Activated CD4-positive, alpha-beta T cell treated with anti-CD3 and anti-CD28 coated beads for 48 hours (primary cell): ENCODE measurements at regions not wholly inside any gene's neighbourhood (a gene's known extent, or its start where the extent isn't known, plus 50 kb on each side); places are given as distances from the start of the nearest gene placed in this dataset.
"Not testable (repeated sequence)": the region's sequence is repeated elsewhere in the genome, so short reads cannot be mapped to it uniquely, and the experiment has no call there.

ENCODE experiments used
- DNase-seq: peaks from one replicate; pipeline ENCODE4 v3.0.0-alpha.2; 2020

DNA sequence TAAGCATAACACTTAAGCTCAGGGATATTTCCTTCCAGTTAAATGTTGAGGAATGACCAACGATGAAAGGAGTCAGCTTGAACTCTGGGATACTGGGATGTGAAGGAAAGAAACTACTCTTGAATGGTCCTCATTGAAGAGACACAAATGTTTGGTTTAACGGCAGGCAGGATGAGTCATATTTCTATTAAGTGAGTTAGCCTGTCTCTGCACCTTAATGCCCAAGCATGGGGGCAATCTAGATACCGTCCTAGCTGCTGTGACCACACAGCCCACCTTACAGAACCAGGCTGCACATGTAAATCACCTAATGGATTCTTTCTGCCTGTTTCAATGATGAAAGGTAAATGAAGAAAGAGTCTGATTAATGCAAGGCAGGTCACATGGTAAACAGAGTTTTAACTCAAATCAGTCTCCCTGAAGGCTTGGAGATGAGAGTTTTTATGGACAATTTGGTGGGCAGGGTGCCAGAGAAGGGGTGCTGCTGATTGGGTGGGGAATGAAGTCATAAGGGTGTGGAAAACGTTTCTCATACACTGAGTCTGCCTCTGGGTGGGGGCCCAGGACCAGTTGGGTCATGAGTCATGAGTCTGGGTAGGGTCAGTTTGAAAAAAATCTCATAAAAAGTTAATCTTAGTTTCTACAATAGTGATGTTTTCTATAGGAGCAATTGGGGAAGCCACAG, 144.6 kb upstream of the MMADHC start:
- DNase-seq = no peak

DNA sequence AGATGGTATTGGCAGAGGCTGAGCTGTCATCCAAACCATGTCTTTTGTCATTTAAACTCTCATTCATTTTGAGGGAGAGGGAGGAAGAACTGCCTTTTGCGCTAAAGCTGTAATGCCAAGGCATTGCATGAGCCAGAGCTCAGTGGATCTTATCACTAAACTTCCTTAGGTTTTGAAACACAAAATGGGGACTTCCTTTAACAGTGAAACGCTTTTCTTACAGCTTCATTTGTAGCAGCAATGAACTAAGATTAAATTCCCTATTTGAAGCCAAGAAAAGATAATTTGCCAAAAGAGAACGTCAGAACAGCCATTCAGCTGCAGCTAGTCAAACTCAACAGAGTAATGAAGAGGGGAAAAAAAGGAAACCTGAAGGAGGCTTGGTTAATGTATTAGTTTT, 143.5 kb upstream of the MMADHC start:
- DNase-seq = no peak

DNA sequence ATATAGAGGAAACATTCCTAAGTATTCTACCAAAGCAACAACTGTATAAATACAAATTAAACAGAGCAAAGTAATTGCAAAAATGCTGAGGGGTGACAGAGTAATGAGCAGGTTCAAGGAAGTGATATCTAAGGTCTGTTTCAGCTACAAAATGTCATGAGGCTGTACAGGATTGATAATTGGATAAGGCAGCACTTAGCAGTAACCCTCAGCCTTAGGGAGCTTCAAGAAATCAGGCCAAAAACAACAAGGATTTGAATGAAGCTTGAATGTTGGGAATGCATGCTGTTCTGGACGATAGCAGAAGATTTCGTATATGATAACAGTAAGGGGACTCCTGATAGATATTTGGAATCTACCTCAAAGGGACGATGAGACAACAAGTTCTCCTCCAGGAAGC, 142.0 kb upstream of the MMADHC start:
- DNase-seq = no peak

DNA sequence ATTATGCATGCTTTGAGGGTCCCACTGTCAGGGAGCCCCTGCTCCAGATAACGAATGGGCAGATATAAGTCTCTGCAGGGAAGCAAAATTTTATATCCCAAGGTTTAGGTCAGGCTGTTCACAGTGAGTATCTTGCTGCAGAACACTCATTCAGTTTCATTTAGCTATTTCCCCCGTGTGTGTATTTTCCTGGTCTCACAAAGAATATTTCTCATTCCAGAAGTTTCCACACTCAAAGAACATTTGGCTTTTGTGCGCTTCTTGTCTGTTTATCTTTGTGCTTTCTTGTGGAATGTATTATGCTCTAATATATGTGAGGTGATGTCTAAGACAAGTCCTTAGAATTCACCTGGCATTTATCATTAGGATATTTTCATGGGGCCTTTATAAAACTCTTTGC, 140.4 kb upstream of the MMADHC start:
- DNase-seq = no peak

DNA sequence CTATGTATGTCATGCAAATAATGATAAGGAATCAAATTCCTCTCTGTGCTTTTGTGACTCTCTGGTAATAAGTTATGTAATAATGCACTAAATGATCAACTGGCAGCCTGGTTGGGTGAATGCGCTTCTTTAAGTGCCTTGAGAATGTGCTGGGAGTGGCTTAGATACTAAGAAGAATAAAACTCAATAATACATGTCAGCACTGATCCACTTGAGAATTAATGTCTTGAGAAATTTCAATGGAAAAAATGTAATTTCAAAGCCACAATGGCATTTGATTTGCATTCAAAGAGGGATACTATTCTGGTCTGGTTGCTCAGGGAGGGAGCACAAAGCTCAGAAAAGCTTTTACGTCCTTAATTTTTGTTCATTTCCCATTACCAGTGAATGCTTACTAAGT, 137.7 kb upstream of the MMADHC start:
- no peak for DNase-seq

DNA sequence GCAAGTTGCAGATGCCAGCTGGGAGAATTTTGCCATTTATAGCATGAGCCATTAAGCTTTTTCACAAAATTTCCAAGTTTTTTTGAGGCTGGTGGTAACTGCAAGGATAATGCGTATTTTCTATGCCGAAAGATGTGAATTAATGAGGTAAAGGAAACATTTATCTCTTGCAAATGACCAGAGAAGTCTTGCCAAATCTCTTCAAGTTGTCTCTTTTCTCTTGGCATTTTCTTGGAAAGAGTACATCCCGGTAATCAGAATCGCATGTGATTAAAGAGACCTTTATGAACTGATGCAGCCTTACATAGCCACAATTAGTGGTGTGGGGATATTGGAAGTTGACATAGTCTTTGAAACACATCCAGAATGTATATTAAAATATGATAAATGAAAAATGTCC, 136.5 kb upstream of the MMADHC start:
- no peak for DNase-seq

DNA sequence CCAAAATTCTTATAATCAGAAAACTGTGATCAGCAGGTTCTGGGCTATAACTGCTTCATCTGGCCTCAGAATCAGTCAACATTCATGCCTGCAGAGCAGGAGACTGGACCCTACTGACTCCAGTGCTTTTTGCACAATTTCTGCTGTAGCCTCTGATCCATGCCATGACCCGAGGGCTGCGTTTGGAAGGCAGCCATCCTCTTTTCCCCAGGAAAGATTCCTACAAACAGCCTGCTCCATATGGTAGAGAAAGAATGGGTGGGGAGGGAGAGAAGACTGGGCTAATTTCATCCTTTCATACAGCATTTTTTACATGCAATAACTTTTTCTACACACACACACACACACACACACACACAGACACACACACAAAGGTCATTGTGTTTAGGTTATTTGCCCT, 133.0 kb upstream of the MMADHC start:
- DNase-seq = no peak

DNA sequence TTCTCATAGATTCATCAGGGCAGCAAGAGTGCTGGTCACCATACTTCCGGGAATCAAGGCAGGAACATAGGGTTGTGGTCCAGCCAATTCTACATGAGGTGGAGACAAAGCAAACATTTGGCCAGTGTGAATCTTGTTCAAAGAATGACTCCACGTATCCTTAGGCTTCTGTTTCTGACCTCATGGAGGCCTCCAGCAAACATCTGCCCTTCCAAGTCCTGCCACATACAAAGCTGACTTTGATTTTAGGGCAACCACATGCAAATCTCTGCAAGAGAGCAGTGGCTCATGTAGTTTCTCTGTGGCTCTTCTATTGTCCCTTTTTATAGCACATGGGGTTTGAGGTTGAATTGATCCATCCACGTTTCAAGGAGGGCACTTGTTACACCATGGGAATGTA, 132.1 kb upstream of the MMADHC start:
- no peak for DNase-seq

DNA sequence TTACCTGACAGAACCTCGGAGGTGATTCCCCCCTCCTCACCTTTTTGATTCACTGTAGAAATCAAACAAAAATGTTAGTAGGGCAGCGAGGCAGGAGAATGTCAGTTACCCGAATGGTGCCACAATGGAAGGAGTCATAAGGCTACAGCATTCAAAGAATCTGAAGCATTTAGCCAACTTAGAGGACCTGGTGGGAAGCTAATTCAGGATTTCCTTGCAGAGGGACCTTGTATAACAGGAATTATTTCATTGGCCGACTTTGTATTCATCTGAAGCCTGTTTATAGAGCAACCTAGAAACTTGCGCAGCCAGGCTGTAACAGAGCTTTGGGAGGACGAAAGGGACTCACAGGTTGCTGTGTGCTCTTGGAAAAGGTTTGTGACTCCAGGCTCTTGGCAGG, 129.1 kb upstream of the MMADHC start:
- no peak for DNase-seq

DNA sequence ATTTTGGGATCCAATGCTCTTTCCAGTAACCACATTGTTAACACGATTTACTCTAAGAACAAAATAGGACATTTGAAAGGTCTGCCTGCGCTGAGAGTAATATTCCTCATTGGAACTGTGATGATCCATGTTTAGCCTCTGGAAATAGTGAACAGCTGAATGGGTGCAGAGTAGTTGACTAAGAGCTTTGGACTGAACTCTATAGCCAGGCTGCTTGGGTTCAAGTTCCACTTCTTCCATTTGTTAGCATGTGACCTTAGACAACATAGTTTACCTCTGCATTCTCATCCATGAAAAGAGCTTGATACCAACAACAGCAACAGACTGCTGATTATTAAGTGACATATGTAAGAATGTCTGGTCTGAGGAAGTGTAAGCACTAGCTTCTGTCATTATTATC, 128.3 kb upstream of the MMADHC start:
- DNase-seq = no peak

DNA sequence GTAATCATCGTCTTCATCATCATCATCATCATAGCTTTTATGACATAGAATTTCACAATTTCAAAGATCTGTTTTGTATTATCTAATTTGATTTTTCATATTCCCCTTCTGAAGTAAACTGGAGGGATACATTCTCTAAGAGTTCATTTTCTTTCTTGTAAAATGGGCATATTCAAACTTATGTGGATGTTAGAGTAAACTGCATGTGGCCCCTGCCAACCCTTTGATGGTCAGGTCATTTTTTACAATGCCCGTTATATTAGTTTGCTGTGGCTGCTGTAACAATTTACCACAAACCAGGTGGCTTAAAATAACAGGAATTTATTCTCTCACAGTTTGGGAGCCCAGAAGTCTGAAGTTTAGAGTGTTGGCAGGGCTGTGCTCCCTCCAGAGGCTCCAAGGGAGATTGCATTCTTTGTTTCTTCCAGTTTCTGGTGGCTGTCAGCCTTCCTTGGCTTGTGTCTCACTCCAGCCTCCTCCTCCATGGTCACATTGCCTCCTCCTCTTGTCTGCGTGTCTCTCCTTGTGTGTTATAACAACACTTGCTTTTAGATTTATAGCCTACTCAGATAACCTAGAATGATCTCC, 127.5 kb upstream of the MMADHC start:
- peak; percentile 3 for DNase-seq

DNA sequence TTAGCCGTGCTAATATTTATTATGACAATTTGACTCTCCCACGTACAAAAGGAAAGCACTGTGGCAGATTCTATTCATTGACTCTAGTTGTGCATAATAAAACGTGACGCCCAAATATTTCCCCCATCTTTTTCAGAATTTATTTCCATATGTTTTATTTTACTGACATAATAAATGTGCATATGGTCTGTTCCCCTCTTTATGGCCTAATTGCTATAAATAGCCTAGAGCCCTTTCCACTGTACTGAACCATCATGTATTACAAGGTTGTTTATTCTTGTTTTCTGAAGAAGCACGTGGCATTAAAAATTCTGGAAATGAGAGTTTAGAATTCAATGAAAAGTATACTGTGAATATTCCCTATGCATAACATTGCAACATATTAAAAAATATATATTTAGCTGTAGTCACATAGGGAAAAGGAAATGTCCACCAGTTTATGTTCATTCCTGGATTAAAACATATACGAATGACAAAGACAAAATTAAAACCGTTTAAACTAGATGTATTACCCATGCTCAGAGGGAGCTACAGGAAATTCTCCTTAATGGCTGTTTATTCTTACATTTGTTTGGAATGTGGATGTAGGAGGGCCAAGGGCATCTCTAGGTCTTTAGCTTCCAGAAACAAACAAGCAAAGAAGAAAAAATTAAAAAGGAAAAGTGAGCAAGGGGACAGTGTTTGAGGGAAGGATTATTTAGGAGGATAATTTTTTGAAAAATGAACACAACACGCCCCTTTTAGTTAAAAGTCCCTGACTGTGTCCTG, 122.1 kb upstream of the MMADHC start:
- DNase-seq = no peak

DNA sequence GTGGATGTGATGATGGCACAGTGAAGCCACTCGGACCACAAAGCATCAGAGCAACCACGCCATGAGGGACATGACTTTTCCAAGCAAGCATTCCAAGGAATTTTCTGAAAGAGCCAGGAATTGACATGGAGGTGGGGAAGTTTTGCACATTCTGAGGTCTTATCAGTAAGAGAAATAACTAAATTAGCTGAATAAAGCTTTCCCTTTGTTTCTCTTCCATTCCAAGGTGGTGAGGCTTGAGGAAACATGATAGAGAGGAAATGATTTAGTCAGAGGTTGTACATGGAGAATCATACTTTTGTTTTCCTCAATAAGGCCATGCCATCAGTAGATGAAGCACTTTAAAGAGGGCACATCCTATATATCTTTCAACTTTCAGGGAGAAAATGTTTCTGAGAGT, 115.7 kb upstream of the MMADHC start:
- DNase-seq = no peak

DNA sequence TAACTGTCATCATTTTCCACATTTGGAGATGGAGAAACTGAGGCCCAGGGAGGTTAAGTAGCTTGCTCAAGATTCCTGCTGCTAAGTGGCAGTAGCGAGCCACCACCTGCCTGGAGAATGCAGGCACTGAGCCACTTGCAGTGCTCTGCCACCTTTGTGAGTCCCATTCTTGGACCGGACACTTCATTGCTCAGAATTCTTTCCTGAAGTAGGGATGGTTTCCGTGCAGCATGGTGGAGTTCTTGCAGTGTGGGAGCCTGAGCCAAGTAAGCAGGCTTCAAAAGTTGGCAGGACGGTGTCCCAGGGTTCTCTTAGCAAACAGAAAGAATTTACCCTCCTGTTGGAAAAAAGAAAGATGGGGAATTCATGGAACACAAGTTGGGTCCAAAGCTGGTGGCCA, 115.0 kb upstream of the MMADHC start:
- no peak for DNase-seq

DNA sequence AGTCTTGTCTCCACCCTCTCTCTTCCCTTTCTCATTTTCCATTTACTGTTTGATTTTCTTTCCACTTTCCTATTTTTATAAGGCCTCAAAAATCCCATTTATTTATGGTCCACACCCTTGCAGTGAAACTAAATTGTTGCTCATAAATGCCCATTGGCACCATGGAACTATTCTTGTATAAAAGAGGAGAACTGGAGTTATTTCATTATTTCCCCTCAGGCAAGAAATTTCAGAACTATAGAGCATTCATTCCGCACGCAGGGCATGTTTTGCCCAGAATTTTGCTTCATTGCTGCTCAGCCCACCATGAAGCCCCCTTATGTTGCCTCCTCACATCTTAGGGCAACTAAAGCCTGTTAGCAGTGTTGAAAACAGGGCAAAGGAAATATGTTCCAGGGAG, 113.7 kb upstream of the MMADHC start:
- no peak for DNase-seq

DNA sequence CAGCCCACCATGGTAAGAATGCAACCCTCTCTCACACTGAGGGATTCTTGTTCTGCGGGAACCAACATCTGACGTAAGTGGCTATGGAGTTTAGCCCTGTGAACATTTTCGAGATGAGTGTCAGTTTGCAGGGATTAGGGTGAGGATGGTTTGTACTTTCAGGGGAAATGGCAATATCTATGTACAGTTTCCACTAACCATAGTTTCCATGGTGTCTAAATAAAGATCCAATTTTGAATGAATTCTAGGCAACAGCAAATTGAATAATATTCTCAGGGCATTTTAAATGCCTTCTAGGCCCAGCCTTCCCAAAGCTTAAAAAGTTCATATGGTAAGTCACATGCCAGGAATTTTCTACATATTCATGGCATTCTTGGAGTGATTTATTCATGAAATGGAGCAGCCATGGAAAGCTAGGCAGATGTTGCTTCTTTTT, 105.4 kb upstream of the MMADHC start:
- DNase-seq = no peak

DNA sequence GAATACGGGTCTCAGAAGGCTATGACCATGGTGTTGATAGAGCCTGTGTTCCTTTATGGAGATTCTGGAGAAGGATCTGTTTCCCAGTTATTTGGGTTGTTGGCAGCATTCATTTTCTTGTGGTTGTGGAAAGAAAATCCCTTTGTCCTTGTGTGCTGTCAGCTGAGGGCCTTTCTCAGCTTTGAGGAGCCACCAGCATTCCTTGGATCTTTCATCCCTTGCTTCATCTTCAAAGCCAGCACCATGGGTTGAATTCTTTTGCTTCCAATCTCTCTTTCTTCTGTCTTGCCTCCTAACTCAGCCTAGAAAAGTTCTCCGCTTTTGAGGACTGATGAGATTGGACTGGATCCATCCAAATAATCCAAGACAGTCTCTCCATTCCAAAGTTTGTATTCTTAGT, 103.2 kb upstream of the MMADHC start:
- DNase-seq = no peak

DNA sequence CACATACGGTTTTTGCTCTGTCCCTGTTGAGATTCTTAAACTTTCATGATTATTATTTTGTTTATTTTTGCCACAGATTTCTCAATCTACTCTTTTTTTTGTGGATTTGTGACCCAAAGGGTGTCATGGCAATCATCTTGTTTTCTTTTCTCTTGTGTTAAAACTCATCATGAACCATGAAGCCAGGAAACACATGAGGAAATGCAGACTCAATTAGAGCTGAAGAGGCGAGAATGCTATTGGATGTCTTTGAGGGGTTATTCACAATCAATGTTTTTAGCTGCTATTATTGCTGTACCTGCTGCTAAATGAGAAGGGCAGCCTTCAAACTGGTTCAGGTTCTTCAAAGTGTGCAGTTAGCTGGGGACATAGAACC, 99.5 kb upstream of the MMADHC start:
- DNase-seq = no peak

DNA sequence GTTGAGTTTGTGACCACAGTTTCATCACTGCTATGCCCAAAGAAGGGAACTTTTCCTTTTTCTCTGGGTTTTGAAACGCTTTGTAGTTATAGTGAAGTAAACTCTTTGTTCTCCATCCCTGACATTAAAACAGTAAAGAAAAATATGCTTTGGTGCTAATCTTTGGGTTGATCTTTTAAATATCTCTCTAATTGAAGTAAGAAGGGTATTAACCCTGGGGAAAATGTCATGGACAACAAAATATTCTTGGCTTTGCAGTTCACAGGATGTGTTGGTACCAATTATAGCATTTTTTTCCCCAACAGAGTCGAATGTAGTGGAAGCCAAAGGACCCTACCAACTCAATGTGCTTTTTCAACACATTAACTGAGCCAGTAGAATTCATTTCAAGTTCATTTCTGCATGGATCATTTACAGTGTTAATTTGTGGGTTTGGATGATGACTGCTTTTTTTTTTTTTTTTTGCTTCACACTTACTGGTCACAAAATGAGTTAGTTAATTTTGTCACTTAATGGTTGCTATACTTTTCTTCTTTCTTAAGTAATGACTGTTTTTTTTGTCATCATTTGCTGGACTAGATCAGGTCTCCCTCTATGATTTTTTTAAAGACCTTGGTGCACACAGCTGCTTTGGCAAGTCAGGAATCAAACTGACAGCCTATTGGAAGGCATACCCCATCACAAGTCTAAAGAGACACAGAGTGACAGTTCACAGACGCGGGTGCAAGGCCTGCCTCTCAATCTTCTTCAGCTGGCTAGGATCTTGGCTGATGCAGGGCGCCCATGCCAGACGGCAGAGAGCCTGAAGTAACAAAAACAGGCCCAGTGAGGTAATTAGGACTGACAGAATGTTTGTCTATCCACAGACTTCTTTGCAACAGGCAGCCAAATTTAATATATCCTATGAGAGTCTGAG, 98.8 kb upstream of the MMADHC start:
- DNase-seq = no peak

DNA sequence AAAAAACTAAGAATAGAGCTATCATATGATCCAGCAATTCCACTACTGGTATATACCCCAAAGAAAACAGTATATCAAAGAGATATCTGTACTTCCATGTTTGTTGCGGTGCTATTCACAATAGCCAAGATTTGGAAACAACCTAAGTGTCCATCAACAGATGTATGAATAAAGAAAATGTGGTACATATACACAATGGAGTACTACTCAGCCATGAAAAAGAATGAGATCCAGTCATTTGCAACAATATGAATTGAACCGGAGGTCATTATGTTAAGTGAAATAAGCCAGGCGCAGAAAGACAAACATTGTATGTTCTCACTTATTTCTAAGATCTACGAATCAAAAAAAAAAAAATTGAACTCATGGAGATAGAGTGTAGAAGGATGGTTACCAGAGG, 97.8 kb upstream of the MMADHC start:
- not testable (repeated sequence) for DNase-seq

DNA sequence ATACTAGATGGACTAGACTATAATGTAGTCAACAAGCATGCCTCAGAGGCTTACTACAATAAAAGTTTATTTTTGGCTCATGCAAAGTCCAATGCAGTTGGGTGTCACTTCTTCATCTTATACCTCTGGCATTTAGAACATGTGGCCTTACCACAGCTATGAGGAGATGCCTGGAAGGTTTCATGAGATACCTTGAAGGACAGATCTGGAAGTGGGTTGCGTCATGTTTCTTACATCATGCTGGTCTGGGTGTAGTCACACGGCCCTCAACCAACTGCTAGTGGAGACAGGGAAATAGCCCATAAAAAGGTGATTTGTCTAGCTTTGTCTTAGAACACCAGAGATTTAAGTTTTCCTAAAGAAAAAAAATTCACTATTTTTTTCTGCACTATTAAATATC, 91.7 kb upstream of the MMADHC start:
- no peak for DNase-seq

DNA sequence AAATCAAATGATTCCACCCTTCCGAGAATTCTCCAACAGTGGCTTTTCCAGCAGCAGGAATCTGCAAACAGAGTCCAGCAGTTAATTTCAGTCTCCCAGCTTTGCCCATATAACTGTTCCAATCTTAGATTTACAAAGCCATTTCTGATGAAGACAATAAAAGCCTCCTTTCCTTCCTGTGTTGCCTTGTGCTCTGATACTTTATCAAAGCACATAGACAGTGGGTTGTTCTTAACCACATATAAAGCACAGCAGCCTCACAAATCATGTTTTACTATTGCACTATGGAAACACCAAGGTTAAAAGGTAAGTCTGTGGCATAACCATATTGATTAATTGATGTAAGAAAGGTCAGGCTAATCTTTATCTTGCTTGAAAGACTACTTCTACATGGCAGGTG, 89.8 kb upstream of the MMADHC start:
- DNase-seq = no peak

DNA sequence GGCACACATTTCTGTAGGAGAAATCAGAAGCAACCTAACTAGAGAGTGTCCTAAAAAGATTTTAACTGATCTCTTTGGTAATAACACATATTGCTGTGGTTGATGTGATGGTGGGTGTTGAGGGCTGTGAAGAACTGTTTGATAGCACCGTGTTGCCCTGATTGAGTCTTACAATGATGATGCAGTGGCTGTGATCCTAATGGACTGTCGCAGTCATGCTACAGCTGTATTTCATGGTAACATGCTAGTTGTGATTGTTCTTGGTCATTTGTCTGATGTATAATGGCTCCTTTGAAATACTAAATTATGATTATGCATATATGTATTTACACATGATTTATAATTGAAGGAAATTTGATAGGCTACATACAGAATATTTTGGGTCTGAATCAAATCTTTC, 82.5 kb upstream of the MMADHC start:
- no peak for DNase-seq
